ENCODE measurements at regions not wholly inside any gene's neighbourhood (a gene's known extent, or its start where the extent isn't known, plus 50 kb on each side); places are given as distances from the start of the nearest gene placed in this dataset.
A peak's percentile ranks its signal among the peaks of the same experiment; 100 is the strongest.
"Not testable (repeated sequence)": the region's sequence is repeated elsewhere in the genome, so short reads cannot be mapped to it uniquely, and the experiment has no call there.

GRCh38 chr3:71975573-71975972, 190.6 kb upstream of the PROK2 start:
- DNase-seq (ENCODE audit: low read depth in 4 of 4, low spot score in 3 of 4): no peak

GRCh38 chr3:71974786-71975185, 189.8 kb upstream of the PROK2 start:
- DNase-seq (ENCODE audit: low read depth in 4 of 4, low spot score in 3 of 4): no peak

- no peak for DNase-seq (ENCODE audit: low read depth in 4 of 4, low spot score in 3 of 4)
These were observed 188.5 kb upstream of the PROK2 start for GRCh38 chr3:71973274-71974030.

- DNase-seq (ENCODE audit: low read depth in 4 of 4, low spot score in 3 of 4): no peak
These were observed 187.1 kb upstream of the PROK2 start for GRCh38 chr3:71972031-71972430.

GRCh38 chr3:71968544-71968943, 183.6 kb upstream of the PROK2 start:
- DNase-seq (ENCODE audit: low read depth in 4 of 4, low spot score in 3 of 4): no peak

GRCh38 chr3:71966185-71966584, 181.2 kb upstream of the PROK2 start:
- no peak for DNase-seq (ENCODE audit: low read depth in 4 of 4, low spot score in 3 of 4)

GRCh38 chr3:71964170-71964569, 179.2 kb upstream of the PROK2 start:
- DNase-seq (ENCODE audit: low read depth in 4 of 4, low spot score in 3 of 4): no peak

- no peak for DNase-seq (ENCODE audit: low read depth in 4 of 4, low spot score in 3 of 4)
These were observed 177.8 kb upstream of the PROK2 start for GRCh38 chr3:71962561-71963240.

- no peak for DNase-seq (ENCODE audit: low read depth in 4 of 4, low spot score in 3 of 4)
These were observed 176.9 kb upstream of the PROK2 start for GRCh38 chr3:71961891-71962290.

GRCh38 chr3:71961378-71961777, 176.4 kb upstream of the PROK2 start:
- DNase-seq (ENCODE audit: low read depth in 4 of 4, low spot score in 3 of 4): no peak

GRCh38 chr3:71958533-71958932, 173.6 kb upstream of the PROK2 start:
- no peak for DNase-seq (ENCODE audit: low read depth in 4 of 4, low spot score in 3 of 4)

GRCh38 chr3:71956716-71957115, 171.8 kb upstream of the PROK2 start:
- DNase-seq (ENCODE audit: low read depth in 4 of 4, low spot score in 3 of 4): no peak

- DNase-seq (ENCODE audit: low read depth in 4 of 4, low spot score in 3 of 4): no peak
These were observed 171.1 kb upstream of the PROK2 start for GRCh38 chr3:71956069-71956340.

GRCh38 chr3:71955240-71956068, 170.5 kb upstream of the PROK2 start:
- peak; percentile 65 to 81 (median 77) for DNase-seq (ENCODE audit: low read depth in 4 of 4, low spot score in 3 of 4)

- DNase-seq (ENCODE audit: low read depth in 4 of 4, low spot score in 3 of 4): no peak
These were observed 166.9 kb upstream of the PROK2 start for GRCh38 chr3:71951842-71952241.

- DNase-seq (ENCODE audit: low read depth in 4 of 4, low spot score in 3 of 4): no peak
These were observed 166.4 kb upstream of the PROK2 start for GRCh38 chr3:71951361-71951760.

GRCh38 chr3:71949442-71949841, 164.5 kb upstream of the PROK2 start:
- no peak for DNase-seq (ENCODE audit: low read depth in 4 of 4, low spot score in 3 of 4)

- no peak for DNase-seq (ENCODE audit: low read depth in 4 of 4, low spot score in 3 of 4)
These were observed 159.6 kb upstream of the PROK2 start for GRCh38 chr3:71944482-71945065.

GRCh38 chr3:71942432-71943187, 157.7 kb upstream of the PROK2 start:
- no peak for DNase-seq (ENCODE audit: low read depth in 4 of 4, low spot score in 3 of 4)

- no peak for DNase-seq (ENCODE audit: low read depth in 4 of 4, low spot score in 3 of 4)
These were observed 155.5 kb upstream of the PROK2 start for GRCh38 chr3:71940486-71940885.

GRCh38 chr3:71938081-71938480, 153.1 kb upstream of the PROK2 start:
- not testable (repeated sequence) for DNase-seq (ENCODE audit: low read depth in 4 of 4, low spot score in 3 of 4)

All from left renal pelvis (tissue), 4 donors.